Aorta (tissue), 5 donors: ENCODE measurements at regions not wholly inside any gene's neighbourhood (a gene's known extent, or its start where the extent isn't known, plus 50 kb on each side); places are given as distances from the start of the nearest gene placed in this dataset.
A peak's percentile ranks its signal among the peaks of the same experiment; 100 is the strongest.

Source experiments
- ATAC-seq: fragments of 200-7000 bp; cut with Tn5 transposase; one replicate; pipeline ENCODE4 v1.9.1; 2022; ENCODE audit warnings: moderate library complexity; ENCODE audit not compliant: low FRiP score
- DNase-seq, 2 donors: peaks; one replicate each; pipeline ENCODE4 v3.0.0-alpha.2; 2020
- H3K27ac ChIP-seq, 2 donors: one replicate each; pipeline ENCODE4 v1.5.1; 2013; ENCODE audit warnings: low read length in 2 of 2, mild to moderate bottlenecking in 2 of 2, moderate library complexity in 2 of 2, control low read depth in 1 of 2, inconsistent platforms in 1 of 2, low read depth in 1 of 2
- H3K27me3 ChIP-seq, 2 donors: one replicate each; pipeline ENCODE4 v1.6.1; 2013; ENCODE audit warnings: control low read depth in 1 of 2, low read length in 1 of 2, mild to moderate bottlenecking in 1 of 2, moderate library complexity in 1 of 2; ENCODE audit not compliant: insufficient read depth in 2 of 2, control insufficient read depth in 1 of 2
- H3K36me3 ChIP-seq, 2 donors: one replicate each; pipeline ENCODE4 v1.6.1; 2013; ENCODE audit warnings: control low read depth in 1 of 2, low read length in 1 of 2, mild to moderate bottlenecking in 1 of 2; ENCODE audit not compliant: insufficient read depth in 2 of 2, control insufficient read depth in 1 of 2
- H3K4me1 ChIP-seq, 2 donors: one replicate each; pipeline ENCODE4 v1.6.1; 2013; ENCODE audit warnings: low read length in 2 of 2, control low read depth in 1 of 2, mild to moderate bottlenecking in 1 of 2, moderate library complexity in 1 of 2; ENCODE audit not compliant: insufficient read depth in 2 of 2, control insufficient read depth in 1 of 2
- H3K4me3 ChIP-seq, 2 donors: one replicate each; pipeline ENCODE4 v1.5.1; 2013; ENCODE audit warnings: low read length in 2 of 2, control low read depth in 1 of 2, mild to moderate bottlenecking in 1 of 2
- H3K9me3 ChIP-seq: one replicate; pipeline ENCODE4 v1.6.1; 2013; ENCODE audit warnings: mild to moderate bottlenecking, low read length; ENCODE audit not compliant: control insufficient read depth
- WGBS, 2 donors: extraction: QIAGEN DNeasy Blood & Tissue Kit; methylation state at CpG; one replicate each; pipeline ENCODE4 v1.1.7; 2013; 5-methylcytosine and 5-hydroxymethylcytosine counted together
- intact Hi-C, 2 donors: fragments of 100-400 bp; cut with DNase I; formaldehyde crosslinking; loops; one replicate each; pipeline versions ENCODE4 v1.14.2 to v1.15.0; 2022
- donor health status: healthy with polysubstance abuse.
- donor health status: Bipolar disorder and iron deficiency.
- donor health status: DM: no; HTN: no; CAD: no.
- donor health status: DM: no; HTN: no; CAD: no.
- donor health status: DM: yes; HTN: yes; CAD: no.

DNA sequence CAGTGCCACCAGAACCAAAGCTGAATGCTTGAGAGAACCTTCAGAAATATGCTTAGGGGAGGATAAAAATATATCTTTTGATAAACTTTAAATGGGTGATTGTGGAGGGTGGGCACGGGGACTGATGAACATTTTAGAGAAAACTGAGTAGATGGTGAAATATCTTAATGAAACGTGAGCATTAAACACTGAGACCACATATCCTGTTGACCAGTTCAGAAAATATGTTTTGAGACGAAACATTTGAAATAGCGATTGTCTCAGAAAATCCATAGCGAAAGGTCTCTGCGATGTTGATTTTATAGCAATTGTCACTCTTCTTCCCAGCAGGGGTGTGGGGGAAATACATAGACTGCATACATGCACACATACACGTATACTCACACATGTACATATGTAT lies 231.0 kb downstream of the ESM1 start:
- H3K4me1 ChIP-seq = peaks cover 2 to 5% of the 10 kb centered on the region in 2 donors
- H3K36me3 ChIP-seq = no peaks in the 10 kb centered on the region
- H3K27me3 ChIP-seq = no peaks in the 10 kb centered on the region
- no peak overlapping the region for H3K4me3 ChIP-seq
- WGBS, 2 donors = 91 to 93% methylated on average over 7 of the region's 7 CpGs
- no peaks in the 10 kb centered on the region for H3K9me3 ChIP-seq
- DNase-seq (no peak), ATAC-seq (no peak)
- no peak overlapping the region for H3K27ac ChIP-seq
- intact Hi-C loops = no loop called here

DNA sequence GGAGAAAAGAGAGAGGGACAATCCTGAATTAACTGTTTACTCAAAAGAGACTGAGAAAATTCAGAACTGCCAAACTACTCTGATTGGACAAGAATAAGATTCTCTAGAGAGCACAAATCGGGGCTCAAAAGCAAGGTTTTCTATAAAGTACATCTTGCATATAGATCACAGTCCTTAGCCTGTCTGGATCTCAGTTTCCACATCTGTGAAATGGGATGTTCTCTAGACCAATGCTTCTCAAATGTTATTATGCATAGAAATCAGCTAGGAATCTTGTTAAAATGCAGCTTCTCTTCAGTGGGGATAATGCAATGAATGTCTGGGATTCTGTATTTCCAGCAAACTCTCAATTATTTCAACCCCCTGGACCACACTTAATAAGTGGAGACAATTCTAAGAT lies 231.6 kb downstream of the ESM1 start:
- no peaks in the 10 kb centered on the region for H3K36me3 ChIP-seq
- WGBS, 2 donors = 97 to 100% methylated on average over 1 of the region's 1 CpG
- peaks cover 0 to 5% of the 10 kb centered on the region in 2 donors for H3K4me1 ChIP-seq
- no peaks in the 10 kb centered on the region for H3K9me3 ChIP-seq
- no peak overlapping the region for H3K27ac ChIP-seq
- no peak for ATAC-seq
- no peaks in the 10 kb centered on the region for H3K27me3 ChIP-seq
- intact Hi-C loops = no loop called here
- DNase-seq = no peak
- no peak overlapping the region for H3K4me3 ChIP-seq

DNA sequence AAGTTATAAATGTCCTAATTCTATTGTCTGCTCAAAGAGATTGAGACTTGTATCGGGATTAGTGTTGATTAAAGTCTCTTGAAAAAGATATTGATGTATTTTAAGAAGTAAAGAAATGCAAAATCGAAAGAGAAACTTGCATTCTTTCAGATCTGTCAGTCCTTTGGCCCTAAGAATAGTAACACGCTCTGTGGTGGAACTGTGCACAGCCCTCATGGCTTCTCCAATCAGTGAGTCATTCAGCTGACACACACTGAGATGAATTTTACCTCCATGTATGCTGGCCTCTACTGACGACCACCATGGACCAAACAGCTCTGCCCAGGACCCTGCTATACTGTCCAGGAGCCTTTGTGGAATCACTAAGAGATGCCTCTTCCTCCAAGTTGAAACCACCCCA lies 232.4 kb downstream of the ESM1 start:
- no peaks in the 10 kb centered on the region for H3K27me3 ChIP-seq
- no peaks in the 10 kb centered on the region for H3K9me3 ChIP-seq
- no peaks in the 10 kb centered on the region for H3K36me3 ChIP-seq
- ATAC-seq (no peak), DNase-seq (peak in 1 of 2 donors; percentile 69)
- whole genome bisulfite sequencing, 2 donors = 13 to 14% methylated on average over 4 of the region's 4 CpGs
- intact Hi-C loops = no loop called here
- peaks cover 0 to 5% of the 10 kb centered on the region in 2 donors for H3K4me1 ChIP-seq
- H3K4me3 ChIP-seq = no peak overlapping the region
- H3K27ac ChIP-seq = no peak overlapping the region

DNA sequence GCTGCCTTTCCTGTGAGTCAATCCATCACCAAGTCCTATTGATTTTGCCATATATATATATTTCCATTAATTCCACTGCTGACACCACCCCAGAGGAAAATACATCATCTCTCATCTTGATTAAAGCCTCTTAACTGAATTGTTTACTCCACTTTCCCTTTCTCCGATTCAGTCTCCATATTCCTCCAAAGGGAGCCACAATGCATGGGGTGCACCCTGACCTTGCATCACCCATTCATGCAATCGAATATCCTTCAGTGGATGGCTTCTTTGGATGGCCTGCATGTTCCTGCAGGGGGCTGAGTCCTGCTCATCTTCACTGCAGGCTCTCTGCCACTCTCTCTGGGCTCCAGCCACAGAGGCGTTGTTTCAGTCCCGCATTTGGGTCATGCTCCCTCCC lies 231.0 kb downstream of the SNX18 start:
- ATAC-seq = no peak
- intact Hi-C loops = no loop called here
- no peak overlapping the region for H3K4me3 ChIP-seq
- no peaks in the 10 kb centered on the region for H3K27me3 ChIP-seq
- H3K27ac ChIP-seq = no peak overlapping the region
- H3K4me1 ChIP-seq = peaks cover 0 to 5% of the 10 kb centered on the region in 2 donors
- no peaks in the 10 kb centered on the region for H3K36me3 ChIP-seq
- WGBS, 2 donors = 92 to 95% methylated on average over 4 of the region's 4 CpGs
- DNase-seq = no peak
- no peaks in the 10 kb centered on the region for H3K9me3 ChIP-seq

DNA sequence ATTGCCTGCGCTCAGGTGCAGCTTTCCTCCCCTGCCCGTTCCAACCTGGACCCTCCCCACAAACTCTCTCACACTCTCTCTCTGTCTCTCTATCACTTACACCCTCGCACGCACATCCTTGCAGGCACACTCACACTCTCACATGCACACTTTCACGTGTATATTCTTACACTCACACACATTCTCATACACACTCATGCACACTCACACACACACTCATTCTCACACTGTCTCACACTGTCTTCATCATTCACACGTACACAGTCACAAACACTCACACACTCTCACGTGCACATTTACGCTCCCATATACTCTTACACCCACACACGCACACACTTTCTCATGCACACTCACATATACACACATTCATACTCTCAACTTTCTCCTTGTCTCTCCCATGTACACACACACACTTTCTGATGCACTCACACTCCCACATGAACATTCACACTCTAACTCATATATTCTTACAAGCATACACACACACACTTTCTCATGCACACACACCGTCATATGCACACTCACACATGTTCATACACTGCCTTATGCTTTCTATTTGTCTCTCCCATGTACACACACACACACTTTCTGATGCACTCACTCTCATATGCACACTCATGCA lies 229.3 kb downstream of the SNX18 start:
- WGBS, 2 donors = 95 to 96% methylated on average over 10 of the region's 10 CpGs
- Histone ChIP-seq H3K36me3 (no peaks in the 10 kb centered on the region), H3K4me1 (peaks cover 0 to 5% of the 10 kb centered on the region in 2 donors), H3K4me3 (no peak overlapping the region), H3K27ac (no peak overlapping the region), H3K27me3 (no peaks in the 10 kb centered on the region), H3K9me3 (no peaks in the 10 kb centered on the region)
- ATAC-seq (no peak), DNase-seq (no peak)
- intact Hi-C loops = no loop called here

DNA sequence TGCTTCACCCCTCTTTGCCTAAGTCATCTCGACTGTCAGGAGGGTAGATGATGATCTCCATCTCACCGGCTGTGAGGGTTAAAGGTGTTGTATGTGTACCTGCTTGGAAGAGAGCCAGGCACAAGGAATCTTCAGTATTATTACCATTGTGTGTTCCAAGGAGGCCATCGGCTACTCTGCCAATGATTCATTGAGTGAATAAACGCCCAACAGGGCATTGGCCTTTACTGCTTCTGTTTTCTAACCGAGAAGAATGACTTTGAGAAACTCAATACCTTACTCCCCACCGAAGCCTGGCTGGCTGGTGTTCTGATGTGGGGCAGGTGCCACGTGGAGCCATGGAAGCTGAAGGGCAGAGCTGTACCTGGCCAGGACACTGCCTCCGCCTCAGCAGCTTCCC lies 228.8 kb downstream of the SNX18 start:
- Histone ChIP-seq H3K27ac (no peak overlapping the region), H3K36me3 (no peaks in the 10 kb centered on the region), H3K27me3 (no peaks in the 10 kb centered on the region), H3K9me3 (no peaks in the 10 kb centered on the region), H3K4me1 (peaks cover 0 to 5% of the 10 kb centered on the region in 2 donors), H3K4me3 (no peak overlapping the region)
- 94 to 96% methylated on average over 8 of the region's 8 CpGs for WGBS, 2 donors
- no peak for DNase-seq
- intact Hi-C loops = no loop called here
- ATAC-seq = no peak

DNA sequence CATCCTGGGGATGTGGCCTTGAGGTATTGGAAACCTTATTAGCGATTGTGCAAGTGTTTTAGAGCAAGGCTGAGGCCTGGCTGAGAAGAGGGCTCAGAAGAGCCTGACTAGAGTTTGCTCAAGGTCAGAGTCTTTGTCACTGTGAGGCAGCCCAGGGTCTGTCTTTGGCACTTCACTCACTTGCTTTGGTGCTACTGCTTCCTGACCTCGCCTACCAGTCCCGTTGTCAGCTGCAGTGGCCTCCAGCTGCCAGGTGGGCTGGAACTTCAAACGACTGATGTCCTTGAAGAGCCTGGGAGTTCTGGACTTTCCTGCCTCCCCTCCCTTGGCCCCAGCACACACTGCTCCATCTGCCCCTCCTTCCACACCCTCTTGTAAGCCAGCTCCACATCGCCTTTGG lies 228.0 kb downstream of the SNX18 start:
- Histone ChIP-seq H3K4me3 (no peak overlapping the region), H3K9me3 (no peaks in the 10 kb centered on the region), H3K36me3 (no peaks in the 10 kb centered on the region), H3K27ac (no peak overlapping the region), H3K27me3 (no peaks in the 10 kb centered on the region), H3K4me1 (peaks cover 0 to 2% of the 10 kb centered on the region in 2 donors)
- ATAC-seq (no peak), DNase-seq (no peak)
- WGBS, 2 donors = 87 to 88% methylated on average over 5 of the region's 5 CpGs
- intact Hi-C loops = no loop called here

DNA sequence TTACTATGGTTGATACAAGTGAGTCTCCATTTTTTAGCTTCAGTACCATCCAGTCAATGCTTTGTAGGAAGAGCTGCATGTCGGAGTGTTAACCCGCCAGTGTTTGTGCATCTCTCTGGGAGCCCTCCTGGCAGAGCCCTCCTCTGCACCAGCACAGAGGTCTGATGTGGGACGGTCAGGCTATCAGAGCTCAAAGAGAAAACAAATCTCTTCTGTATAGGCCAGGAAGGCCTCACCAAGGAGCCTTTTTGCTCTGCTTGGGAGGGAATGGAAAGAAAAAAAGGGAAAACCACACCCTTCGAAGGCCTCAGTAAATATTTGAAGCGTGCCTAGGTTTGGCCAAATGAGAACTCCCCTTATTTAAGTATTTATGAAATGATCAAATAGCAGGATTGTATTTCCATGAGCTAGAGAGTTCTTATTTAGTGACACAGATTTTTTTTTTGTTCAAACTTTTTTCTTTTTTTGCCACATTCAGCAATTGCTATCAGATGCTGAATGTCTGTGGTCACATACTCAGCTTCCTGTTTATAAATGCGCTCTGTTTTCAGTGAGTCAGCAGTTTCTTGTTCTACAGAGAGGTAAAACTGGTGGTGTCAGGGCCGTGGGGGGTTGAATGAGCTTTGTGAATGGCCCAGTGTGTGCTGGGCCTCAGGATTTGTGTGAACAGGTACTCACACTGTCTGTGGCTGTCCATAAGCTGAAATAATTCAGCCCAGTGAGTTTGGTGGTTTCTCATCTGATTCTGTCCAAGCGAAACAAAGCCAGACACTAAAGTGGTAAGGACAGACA lies 226.6 kb downstream of the SNX18 start:
- no peaks in the 10 kb centered on the region for H3K4me1 ChIP-seq
- no peaks in the 10 kb centered on the region for H3K27me3 ChIP-seq
- ATAC-seq (peak; percentile 61), DNase-seq (peak in 1 of 2 donors; percentile 60)
- H3K4me3 ChIP-seq = no peak overlapping the region
- WGBS, 2 donors = 70 to 71% methylated on average over 8 of the region's 8 CpGs
- peak overlapping the region in 1 of 2 donors; percentile 46 for H3K27ac ChIP-seq
- H3K9me3 ChIP-seq = no peaks in the 10 kb centered on the region
- H3K36me3 ChIP-seq = no peaks in the 10 kb centered on the region
- intact Hi-C loops = no loop called here

DNA sequence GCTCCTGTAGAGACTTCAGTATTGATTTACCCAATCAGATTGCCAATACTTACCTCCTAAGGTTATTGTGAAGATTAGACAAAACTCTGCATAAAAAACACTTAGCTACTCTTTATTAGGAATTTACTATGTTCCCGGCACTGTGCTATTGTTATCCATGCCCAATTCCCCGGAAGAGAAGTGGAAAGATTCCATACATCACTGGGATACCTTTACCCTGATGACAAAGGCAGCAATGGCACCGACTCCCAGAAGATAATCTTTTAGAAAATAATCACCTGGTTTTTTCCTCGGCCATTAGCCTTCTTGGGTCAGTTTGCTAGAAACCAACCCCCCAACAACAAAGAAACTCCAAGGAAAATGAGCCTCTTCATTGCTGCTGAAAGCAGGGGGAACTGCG lies 226.0 kb downstream of the SNX18 start:
- H3K4me1 ChIP-seq = no peaks in the 10 kb centered on the region
- no peak overlapping the region for H3K27ac ChIP-seq
- intact Hi-C loops = no loop called here
- ATAC-seq = no peak
- H3K36me3 ChIP-seq = no peaks in the 10 kb centered on the region
- H3K27me3 ChIP-seq = no peaks in the 10 kb centered on the region
- H3K9me3 ChIP-seq = no peaks in the 10 kb centered on the region
- WGBS, 2 donors = 87 to 90% methylated on average over 5 of the region's 5 CpGs
- H3K4me3 ChIP-seq = no peak overlapping the region
- DNase-seq = no peak
